GM21723 (cell line): ENCODE measurements at regions not wholly inside any gene's neighbourhood (a gene's known extent, or its start where the extent isn't known, plus 50 kb on each side); places are given as distances from the start of the nearest gene placed in this dataset.

Source experiments
- ATAC-seq: cut with Tn5 transposase; IDR thresholded peaks from one replicate; pipeline ENCODE4 v1.9.1; 2021; ENCODE audit warnings: mild to moderate bottlenecking, moderate library complexity; ENCODE audit not compliant: unreplicated experiment

DNA sequence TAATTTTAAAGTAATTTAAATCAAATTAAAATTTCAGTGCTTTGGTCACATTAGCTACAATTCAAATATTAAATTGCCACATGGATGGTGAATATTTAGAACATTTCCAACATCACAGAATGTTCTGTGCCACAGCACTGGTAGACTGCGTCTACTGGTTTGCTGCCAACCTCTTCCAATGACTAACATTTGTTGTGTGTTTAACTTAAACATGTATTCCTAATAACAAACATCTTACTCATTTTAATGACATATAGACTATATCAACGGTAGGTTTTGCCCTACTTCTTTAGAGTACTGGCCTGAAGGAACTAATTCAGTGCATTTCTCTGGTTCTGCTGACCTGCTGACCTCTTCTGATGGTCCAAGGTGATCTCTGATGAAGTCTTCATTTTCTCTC, 157.6 kb downstream of the DCK start:
- ATAC-seq, result no peak

DNA sequence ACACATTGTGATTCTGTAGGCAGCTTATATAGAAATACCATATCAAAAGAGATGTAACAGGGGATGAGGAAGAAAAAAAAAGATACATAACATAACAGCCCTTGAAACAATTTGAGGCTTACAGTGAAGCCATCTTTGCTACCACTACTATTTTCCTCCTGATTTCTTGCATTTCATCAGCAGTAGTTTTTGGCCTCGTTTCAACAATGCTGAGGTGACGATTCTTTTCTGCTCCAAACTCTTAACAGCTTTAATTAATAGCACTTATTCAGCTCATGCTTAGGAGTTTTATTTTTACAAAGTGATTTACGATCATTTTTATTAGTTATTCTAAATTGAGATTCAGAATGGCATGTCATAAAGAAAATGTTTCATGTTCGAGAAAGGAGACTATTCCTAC, 163.2 kb downstream of the DCK start:
- ATAC-seq, result no peak

DNA sequence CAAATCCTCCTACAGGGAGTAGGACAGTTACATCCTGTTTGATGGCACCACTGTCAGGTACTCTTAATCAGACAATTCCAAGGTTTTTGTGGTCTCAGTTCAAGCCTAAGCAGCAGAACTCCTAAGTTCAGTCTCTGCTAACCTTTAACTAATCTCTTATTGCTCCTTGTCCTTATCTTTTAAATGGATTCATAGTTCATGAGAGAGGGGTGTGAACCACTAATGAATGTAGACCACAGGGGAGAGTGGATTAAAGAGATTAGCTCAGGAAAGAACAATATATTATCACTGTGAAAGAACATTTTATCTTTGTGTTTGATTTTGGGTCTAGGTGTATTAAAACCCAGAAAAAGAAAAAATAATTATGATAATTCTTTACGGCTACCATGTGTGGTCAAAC, 168.9 kb downstream of the DCK start:
- no peak for ATAC-seq

DNA sequence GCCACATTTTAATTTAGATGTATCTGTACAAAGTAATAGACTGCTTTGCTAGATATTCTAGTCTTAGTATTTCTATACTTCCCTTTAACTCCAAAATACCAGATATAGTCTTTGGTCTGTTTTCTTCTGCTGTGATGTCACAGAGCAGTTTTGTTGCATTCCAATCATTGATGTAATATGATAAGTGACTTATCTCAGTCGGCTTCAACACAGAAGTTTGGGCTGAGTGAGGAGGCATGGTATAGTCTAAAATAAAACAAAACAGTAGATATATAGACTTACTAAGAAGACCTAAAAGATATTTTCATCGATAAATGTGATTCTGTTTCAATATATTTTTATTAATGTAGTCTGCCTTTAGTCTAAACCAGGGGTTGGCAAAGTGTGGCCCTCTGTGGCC, 169.9 kb downstream of the DCK start:
- no peak for ATAC-seq

DNA sequence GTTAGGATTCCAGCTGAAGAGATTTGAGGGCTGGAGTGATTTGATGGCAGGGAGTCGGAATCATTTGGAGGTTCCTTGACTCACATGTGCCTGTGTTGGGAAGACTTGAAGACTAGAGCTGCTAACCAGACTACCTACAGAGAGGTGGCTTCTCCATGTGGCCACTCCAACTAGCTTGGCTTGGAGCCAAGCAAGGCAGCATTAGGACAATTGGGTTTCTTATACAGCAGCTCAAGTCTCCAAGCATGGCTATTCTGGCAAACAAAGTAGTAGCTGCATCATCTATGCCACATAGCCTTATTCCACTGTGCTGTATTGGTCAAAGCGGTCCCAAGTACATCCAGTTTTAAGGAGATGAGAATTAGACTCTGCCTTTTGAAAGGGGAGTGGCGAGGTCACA, 171.7 kb upstream of the SLC4A4 start:
- no peak for ATAC-seq

DNA sequence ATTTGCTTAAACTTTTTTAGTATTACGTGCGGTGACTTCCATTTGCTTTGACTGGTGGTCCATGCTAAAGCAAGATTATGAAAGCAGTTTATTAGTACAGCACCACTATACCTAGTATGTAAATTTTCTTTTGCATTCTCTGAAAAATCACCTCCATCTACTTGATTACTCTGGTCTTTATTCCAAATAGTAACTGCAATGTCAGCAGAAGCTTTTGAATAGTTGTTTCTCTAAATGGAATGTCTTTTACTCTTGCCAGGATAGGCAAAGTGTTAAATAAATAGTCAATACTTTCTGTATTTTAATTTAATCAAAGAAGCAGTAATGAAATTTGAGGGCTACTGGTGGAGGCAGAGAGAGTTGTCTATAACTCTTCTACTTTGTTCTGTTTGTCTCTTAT, 167.2 kb upstream of the SLC4A4 start:
- no peak for ATAC-seq

DNA sequence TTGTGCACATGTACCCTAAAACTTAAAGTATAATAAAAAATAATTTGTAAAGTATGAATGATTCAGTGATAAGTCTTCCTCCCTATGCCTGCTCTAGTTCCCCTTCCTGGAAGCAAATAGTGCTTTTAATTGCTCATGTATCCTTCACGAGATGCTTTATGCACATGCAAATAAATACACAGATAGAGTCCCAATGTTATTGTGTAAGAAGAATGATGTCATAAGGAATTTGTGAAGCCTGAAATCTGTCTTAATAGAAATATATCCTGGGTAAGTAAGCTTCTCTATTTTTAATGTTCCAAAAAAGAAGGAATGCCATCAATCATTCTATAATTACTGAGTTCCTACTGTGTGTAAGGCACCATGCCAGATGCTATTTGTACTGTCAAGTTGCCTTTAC, 157.5 kb upstream of the SLC4A4 start:
- no peak for ATAC-seq

DNA sequence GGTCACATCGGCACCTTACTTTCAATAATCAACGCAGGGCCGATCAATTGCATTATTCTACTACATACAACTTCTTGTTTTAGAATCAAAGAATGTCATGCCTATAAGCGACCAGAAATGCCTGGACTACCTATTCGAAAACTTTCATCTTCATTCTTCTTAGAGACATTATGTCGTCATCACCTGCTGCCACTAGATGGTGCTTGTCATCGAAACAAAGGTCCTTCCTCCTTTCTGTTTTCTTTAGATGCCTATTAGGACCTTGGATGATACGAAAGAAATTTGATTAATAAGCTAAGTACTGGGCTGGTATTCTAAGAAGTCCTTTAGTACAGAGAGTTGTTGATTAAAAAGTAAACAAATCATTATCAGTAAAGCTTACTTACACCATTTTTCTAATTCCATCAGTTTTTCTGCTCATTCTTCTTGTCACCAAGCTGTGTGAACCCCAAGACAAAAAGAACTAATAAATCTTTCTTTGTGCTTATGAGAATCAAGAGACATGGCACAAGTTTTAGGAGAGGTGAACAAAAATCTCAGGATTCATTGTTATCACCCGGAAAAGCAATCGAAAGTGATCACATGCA, 154.5 kb upstream of the SLC4A4 start:
- ATAC-seq, result peak; percentile 77

DNA sequence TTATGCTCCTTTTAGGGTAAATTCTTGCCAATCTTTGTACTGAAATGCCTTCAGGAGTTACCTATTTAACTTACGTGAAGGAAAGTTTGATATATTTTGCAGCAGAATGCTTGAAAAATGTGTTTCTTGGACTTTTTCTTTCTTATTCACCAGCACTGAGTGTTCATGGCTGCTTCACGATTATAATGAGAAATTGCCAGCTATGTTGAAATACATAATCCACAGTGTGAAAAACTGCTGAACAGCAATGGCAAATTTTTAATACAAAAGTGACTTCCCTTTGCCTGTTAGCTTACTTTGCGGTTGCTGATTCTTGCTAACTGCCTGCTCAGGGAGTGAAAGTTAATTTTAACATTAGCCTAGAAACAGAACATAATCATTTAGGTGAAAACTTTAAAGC, 153.8 kb upstream of the SLC4A4 start:
- no peak for ATAC-seq

DNA sequence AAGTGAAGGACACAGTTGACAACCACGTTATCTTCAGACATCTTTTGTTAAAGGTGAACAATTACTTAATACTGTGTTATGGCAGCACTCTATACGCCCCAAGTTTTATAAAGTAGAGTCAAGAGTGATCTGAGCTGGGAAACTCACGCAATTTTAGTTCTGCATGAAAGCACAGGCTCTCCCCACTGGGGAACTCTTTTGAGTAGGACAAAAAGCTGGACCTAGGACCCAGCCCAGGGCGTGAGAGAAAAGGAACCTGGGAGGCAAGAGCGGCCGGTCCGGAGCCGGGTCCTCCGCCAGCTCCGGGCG, 152.6 kb upstream of the SLC4A4 start:
- ATAC-seq, result no peak

DNA sequence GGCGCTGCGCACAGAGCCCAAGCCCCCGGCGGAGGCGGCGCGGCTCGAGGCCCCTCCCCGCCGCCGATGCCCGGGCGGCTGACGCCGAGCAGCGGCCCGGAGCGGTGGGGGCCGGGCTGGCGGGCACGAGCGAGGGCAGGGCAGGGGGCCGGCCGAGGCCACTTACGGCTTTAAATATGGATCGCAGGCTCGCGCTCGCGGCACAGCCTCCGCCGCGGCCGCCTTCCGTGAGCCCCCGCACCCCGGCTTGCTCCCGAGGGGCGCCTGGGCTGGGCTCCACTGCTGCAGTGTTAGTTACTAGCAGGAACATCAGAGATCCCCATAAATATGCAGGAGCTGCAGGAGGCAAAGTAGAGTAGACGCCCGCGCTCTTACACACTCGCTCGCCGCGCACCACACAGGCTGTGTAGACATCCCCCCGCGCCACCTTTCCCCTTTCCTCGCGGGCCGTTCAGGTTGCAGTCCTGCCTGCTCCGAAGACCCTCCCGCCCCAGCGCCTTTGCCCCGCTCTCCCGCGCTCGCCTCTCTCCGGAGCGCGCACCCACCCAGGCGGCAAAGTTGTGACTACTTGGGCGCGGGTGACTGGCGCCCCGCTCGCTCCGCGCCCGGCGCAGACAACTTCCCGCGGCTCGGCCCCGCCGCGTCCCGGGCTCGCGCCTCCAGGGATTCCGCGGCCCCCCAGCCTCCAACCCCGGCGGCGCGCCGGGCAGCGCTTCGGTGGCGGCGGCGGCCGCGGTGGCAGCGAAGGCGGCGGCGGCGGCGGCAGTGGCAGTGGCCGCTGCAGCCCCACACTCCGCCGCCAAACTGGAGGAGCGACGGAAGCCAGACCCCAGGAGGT, 152.0 kb upstream of the SLC4A4 start:
- no peak for ATAC-seq

DNA sequence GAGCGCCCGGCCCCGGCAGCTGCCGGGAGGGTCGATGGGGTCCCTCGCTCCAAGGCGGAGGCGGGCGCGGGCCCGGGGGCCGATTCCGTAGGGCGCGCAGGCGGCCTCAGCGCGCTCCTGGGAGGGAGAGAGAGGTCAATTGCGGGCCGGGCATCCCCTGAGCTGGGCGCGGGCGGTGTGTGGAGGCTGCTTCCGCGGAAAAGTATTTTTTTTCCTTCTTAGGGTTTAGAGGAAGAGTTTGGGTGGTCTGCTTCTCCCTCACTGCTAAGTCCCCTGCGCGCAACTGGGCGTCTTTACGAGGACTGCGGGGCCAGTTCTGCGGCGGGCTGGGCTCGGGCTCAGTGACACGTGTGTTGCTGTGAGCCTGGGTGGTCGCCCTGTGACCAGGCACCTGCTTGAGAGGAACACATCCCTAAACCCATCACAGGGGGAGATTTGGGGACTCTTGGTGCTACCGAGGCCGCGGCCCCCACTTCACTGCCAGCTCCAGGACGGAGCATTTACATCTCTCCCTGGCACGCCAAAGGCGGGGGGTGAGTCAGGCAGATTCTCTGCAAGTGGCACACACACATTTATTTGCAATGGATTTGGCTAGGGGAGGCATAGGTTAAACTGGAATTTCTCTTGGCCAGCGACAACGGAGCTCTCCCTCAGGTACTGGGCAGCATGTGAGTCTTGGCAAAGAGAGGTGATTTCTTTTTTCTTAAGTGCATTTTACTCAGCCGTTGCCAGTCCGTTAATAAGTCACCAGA, 151.2 kb upstream of the SLC4A4 start:
- ATAC-seq, result no peak

DNA sequence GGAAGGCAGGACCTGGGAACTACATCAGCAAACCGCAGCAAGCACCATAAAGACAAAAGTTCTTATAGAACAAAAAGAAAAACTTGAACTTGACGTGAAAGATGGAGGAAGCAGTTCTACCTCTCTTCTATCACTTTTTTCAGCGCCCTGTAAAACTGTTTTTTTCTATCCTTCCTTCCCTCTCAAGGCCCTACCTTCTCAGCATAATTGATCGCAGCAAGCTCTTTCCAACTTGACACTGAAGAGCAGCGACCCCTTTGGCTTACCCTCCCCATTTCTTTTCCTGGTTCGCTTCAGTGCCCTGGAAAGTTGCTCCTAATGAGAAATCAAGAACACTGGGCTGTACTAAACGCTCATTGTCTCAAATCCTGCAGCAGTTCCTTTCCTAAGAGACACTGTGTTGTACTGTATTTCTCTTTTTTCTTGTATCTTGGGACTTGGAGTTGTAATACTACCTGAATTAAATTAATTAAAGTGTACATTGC, 150.6 kb upstream of the SLC4A4 start:
- ATAC-seq, result no peak

DNA sequence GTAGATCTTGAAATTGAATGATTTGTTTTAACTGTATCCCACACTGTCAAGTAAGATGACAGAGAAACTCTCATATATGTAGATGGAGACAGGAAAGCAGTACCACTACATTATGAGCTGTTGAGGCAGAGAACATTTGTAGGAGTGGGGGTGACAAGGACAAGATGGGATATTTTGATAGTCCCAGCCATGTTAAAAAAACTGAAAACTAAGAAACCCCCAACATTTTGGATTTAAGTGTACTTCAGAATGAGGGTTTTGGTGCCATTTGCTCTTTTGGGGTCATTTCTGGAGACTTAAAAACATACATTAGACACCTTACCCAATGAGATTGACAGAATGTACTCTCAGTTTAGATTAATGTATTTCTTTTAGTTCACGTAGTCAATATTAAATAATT, 149.9 kb upstream of the SLC4A4 start:
- no peak for ATAC-seq

DNA sequence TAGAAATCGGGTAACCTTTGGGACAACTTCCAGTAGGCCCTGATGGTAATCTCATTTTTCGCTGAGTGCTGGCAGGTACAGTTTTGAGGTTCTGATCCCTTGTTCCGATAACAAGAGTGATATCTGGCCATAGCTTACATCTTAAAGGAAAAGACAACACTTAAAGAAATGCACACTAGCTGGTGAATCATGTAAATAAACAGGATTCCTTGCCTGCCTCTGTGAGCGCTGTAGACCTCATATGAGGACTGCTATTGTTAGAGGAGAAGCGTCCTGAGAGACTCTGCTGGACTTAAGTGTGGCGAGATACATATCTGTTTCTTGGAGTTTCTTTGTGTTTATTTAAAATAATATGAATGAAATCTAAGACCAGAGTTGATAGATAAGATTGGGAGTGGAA, 149.3 kb upstream of the SLC4A4 start:
- ATAC-seq, result no peak

DNA sequence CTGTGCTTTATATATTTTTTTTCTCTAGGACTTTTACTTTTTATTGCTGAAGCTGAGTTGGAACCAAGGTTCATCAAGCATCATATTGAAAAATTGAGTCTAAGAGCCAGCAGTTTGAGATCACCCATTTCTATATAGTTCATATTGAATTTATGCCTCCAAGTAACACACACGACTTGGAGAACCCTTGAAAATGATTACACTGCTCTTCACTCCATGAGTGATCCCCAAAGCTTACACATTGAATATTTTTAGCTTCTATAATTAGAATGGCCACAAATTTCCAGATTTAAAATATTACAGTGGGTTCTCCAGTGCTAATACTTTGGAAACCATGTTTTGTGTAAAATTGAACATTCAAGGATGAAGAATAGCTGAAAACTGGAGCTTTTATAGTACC, 144.4 kb upstream of the SLC4A4 start:
- no peak for ATAC-seq

DNA sequence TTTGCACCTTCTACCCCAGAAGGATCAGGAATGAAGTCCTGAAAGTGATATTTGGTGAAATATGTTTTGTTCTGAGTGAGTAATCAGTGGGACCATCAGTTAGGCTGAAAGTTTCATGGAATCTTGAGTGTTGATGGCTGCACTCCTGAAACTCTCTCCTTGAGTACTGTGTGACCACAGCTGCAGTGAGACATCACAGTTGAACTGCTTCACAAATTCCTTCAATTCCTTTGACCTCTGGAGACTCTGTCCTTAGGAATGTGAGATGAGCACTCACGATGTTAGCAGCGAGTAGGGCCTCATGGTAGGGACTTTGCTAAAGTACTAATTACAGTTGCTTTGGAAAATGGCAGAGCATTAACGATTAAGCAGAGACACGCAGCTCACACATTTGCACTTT, 142.9 kb upstream of the SLC4A4 start:
- ATAC-seq, result no peak

DNA sequence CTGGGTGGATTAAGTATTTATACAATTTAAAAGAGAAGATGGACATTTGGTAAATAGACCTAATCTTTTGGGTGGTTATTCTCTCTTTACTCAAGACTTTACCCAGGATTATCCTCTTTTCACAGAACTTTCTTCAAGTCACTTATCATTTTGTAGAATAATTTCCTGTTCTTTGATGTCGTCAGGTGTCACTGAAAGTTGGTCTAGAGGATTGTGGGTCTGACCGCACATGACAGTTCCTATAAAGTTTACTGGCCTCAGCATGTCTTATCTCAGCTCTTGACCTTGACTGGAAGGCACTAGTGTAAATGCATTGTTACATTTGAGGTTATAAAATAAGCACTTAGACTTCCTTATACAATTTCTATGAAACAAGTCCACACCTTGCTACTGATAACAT, 139.9 kb upstream of the SLC4A4 start:
- no peak for ATAC-seq

DNA sequence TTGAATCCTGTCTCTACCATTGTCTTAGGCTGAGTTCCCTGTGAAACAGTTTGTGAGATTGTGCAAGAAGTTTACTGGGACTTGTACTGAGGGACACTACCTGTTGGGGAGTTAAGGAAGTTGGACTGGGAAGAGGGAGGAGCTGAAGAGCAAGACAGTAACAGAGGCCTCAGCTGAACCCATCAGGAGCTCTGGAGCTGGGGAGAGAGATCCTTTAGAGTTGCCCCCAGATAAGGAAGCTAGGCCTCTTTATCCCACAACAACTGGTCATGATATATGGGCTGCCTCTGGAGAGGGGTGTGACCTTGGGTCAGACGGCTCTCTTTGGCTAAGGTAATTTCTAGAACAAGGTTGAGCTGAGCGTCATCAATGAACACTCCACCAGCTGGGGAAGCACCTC, 137.8 kb upstream of the SLC4A4 start:
- ATAC-seq, result no peak

DNA sequence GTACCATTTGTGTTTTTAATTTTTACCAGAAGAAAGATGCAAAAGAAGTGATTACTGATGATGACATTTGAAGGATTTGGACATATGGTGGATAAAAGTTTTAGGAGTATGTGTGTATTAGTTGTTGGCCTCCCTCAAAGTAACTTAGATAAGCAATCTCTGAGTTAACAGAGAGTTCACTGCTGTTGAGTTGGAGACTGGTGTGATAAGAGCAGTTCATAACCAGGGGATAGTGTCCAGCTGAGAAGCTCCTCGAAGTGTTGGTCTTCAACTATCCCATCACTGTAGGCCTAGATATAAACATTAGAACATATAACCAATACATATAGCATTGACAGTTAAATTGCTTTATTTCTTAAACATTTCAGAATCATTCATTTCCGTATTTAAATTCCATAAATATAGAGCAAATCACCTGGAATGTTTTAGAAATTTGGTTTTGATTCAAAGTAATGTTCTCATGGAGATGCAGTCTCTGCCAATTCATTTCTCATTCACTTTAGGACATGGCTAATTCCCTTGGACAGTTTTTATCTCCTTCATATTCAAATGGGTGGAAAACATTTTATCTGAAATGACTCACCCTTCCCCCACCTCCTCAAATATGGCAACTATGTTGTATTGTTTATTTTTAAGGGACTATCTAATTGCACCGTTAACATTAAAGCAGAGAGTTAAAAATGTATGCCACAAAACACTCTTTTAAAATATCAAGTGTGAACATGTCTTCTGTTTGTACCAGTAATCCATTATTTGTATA, 136.8 kb upstream of the SLC4A4 start:
- no peak for ATAC-seq

DNA sequence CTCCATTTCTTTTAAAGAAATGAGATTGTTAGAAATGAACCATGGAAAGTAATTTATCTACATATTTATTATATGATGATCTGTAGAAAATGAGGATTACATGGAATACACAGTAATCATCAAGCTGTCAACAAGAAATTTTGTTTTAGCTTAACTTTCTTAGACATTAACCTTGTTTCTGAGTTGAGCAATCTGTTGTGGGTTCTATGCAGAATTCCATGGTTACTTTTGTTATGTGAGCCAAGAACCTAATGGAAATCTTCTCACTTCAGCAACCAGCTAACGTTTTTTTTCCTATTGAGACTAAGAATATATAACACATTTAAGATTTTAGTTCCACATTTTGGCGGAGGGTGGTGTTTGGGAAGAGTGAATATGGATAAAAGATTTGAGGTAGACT, 136.1 kb upstream of the SLC4A4 start:
- ATAC-seq, result no peak
